AML-193 (cell line): ENCODE measurements at regions not wholly inside any gene's neighbourhood (a gene's known extent, or its start where the extent isn't known, plus 50 kb on each side); places are given as distances from the start of the nearest gene placed in this dataset.
"Not testable (repeated sequence)": the region's sequence is repeated elsewhere in the genome, so short reads cannot be mapped to it uniquely, and the experiment has no call there.

Experiments used
- DNase-seq, 2 experiments: peaks; one replicate each; lab custom pipeline; 2025; lab: John Stamatoyannopoulos, UW

GRCh38 chr7:155396661-155397060, 61.3 kb upstream of the EN2 start:
- DNase-seq = no peak

- not testable (repeated sequence) for DNase-seq
Measured at GRCh38 chr7:155397758-155398714, 59.9 kb upstream of the EN2 start.

- DNase-seq = peak; percentile 7 to 12
Measured at GRCh38 chr7:155398944-155399343, 59.0 kb upstream of the EN2 start.

GRCh38 chr7:155399577-155399976, 58.4 kb upstream of the EN2 start:
- no peak for DNase-seq

GRCh38 chr7:155401231-155401630, 56.7 kb upstream of the EN2 start:
- no peak for DNase-seq

GRCh38 chr7:155401884-155402283, 56.0 kb upstream of the EN2 start:
- DNase-seq = no peak

GRCh38 chr7:155402941-155403340, 55.0 kb upstream of the EN2 start:
- no peak for DNase-seq

GRCh38 chr7:155404976-155405375, 53.0 kb upstream of the EN2 start:
- no peak for DNase-seq

GRCh38 chr7:155405399-155406318, 52.3 kb upstream of the EN2 start:
- DNase-seq = no peak

GRCh38 chr7:155407799-155408198, 50.1 kb upstream of the EN2 start:
- DNase-seq = no peak
